PC-3 (cell line): ENCODE measurements at regions not wholly inside any gene's neighbourhood (a gene's known extent, or its start where the extent isn't known, plus 50 kb on each side); places are given as distances from the start of the nearest gene placed in this dataset.

ENCODE experiments used
- EZH2 ChIP-seq: fragments of 300-600 bp; sonication (generic); IDR thresholded peaks from one replicate; pipeline ENCODE4 v1.6.1; 2017; ENCODE audit warnings: antibody characterized with exemption, mild to moderate bottlenecking, low read length; ENCODE audit not compliant: unreplicated experiment
- EZH2phosphoT487 ChIP-seq: fragments of 300-600 bp; sonication (generic); IDR thresholded peaks from 2 replicates; pipeline ENCODE4 v1.6.1; 2018; ENCODE audit warnings: mild to moderate bottlenecking, antibody characterized with exemption, low read length, borderline replicate concordance
- TF ChIP-seq, protein P1 (sequence below): fragments of 300-600 bp; sonication (generic); conservative IDR thresholded peaks from 2 replicates; pipeline ENCODE4 v1.5.1; 2017; ENCODE audit warnings: antibody characterized with exemption, low read depth, mild to moderate bottlenecking, low read length

DNA sequence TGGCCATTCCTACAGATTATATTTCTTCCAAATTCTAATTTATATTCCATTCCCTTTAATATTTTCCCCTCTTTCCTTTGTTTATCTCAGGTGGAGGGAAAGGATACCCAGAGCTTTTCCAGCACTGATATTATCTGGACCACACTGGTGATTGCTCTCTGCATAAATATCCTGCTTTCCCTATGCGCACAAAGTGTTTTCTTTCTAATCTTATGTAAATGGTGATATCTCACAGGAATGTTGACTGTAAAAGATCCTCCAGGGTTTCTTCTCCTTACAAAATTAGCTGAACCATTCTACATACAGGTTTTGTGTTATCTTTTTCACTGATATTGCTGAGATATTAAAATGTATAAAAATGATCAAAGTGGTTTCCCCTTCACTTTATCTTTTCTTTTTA lies 59.1 kb upstream of the GALNT13 start:
- TF ChIP-seq, protein P1, sequence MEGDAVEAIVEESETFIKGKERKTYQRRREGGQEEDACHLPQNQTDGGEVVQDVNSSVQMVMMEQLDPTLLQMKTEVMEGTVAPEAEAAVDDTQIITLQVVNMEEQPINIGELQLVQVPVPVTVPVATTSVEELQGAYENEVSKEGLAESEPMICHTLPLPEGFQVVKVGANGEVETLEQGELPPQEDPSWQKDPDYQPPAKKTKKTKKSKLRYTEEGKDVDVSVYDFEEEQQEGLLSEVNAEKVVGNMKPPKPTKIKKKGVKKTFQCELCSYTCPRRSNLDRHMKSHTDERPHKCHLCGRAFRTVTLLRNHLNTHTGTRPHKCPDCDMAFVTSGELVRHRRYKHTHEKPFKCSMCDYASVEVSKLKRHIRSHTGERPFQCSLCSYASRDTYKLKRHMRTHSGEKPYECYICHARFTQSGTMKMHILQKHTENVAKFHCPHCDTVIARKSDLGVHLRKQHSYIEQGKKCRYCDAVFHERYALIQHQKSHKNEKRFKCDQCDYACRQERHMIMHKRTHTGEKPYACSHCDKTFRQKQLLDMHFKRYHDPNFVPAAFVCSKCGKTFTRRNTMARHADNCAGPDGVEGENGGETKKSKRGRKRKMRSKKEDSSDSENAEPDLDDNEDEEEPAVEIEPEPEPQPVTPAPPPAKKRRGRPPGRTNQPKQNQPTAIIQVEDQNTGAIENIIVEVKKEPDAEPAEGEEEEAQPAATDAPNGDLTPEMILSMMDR, result no peak
- TF ChIP-seq EZH2, result no peak
- TF ChIP-seq EZH2phosphoT487, result no peak
